ENCODE measurements at regions not wholly inside any gene's neighbourhood (a gene's known extent, or its start where the extent isn't known, plus 50 kb on each side); places are given as distances from the start of the nearest gene placed in this dataset.
"Not testable (repeated sequence)": the region's sequence is repeated elsewhere in the genome, so short reads cannot be mapped to it uniquely, and the experiment has no call there.

DNA sequence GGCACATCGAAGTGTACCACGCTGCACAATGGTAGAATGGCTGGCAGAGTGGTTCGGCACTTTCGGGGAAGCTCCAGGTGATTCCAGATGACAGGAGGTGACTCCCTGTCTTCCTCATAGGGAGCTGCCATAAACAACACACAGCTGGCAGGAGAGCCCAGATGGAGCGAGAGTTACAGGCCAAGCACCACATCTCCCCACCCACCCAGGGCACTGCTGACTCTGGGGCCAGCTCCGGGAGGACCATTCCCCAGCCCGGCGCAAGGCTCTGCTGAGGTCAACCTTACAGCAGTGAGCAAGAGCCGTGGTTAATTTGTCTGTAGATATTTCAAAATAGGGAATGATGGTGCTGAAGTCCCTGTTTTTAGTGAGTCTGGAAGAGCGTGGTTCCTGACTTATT is 78.8 kb upstream of the HMGXB4 start:
- TF ChIP-seq, protein P1, sequence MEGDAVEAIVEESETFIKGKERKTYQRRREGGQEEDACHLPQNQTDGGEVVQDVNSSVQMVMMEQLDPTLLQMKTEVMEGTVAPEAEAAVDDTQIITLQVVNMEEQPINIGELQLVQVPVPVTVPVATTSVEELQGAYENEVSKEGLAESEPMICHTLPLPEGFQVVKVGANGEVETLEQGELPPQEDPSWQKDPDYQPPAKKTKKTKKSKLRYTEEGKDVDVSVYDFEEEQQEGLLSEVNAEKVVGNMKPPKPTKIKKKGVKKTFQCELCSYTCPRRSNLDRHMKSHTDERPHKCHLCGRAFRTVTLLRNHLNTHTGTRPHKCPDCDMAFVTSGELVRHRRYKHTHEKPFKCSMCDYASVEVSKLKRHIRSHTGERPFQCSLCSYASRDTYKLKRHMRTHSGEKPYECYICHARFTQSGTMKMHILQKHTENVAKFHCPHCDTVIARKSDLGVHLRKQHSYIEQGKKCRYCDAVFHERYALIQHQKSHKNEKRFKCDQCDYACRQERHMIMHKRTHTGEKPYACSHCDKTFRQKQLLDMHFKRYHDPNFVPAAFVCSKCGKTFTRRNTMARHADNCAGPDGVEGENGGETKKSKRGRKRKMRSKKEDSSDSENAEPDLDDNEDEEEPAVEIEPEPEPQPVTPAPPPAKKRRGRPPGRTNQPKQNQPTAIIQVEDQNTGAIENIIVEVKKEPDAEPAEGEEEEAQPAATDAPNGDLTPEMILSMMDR (IDR thresholded peaks at IDR 0.05; ENCODE audit: control insufficient read depth, extremely low read depth, insufficient read depth) = no peak
- DNase-seq (ENCODE audit: low read depth) = no peak
- H3K4me3 ChIP-seq (ENCODE audit: low read depth, low read length) = no peak overlapping the region

DNA sequence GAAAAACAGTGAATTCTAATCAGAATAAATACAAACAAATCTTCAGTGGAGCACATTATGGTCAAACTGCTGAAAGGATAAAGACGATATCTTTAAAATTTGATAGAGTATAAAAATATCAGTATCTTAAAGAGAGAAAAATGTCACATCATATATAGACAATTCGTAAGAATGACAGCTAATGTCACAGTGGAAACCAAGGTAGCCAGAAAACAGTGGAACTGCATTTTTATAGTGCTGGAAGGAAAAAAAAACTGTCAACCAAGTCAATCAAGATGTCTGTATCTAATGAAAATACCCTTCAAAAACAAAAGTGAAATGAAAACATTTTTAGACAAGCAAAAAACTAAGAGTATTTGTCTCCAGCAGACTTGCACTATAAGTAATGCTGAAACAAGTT is 73.4 kb upstream of the HMGXB4 start:
- DNase-seq (ENCODE audit: low read depth) = no peak
- no peak overlapping the region for H3K4me3 ChIP-seq (ENCODE audit: low read depth, low read length)
- TF ChIP-seq, protein P1 (IDR thresholded peaks at IDR 0.05; ENCODE audit: control insufficient read depth, extremely low read depth, insufficient read depth) = no peak

DNA sequence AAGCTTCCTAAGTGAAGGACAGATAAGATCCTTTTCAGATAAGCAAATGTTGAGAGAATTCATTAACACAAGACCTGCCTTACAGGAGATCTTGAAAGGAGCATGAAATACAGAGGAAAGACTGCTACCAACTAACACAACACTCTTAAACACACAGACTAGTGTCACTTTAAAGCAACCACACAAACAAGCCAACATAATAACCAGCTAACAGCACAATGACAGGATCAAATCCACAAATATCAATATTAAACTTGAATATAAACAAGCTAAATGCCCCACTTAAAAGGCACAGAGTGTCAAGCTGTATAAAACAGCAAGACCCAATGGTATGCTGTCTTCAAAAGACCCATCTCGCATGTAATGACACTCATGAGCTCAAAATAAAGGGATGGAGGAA is 70.8 kb upstream of the HMGXB4 start:
- TF ChIP-seq, protein P1 (IDR thresholded peaks at IDR 0.05; ENCODE audit: control insufficient read depth, extremely low read depth, insufficient read depth) = no peak
- H3K4me3 ChIP-seq (ENCODE audit: low read depth, low read length) = no peak overlapping the region

DNA sequence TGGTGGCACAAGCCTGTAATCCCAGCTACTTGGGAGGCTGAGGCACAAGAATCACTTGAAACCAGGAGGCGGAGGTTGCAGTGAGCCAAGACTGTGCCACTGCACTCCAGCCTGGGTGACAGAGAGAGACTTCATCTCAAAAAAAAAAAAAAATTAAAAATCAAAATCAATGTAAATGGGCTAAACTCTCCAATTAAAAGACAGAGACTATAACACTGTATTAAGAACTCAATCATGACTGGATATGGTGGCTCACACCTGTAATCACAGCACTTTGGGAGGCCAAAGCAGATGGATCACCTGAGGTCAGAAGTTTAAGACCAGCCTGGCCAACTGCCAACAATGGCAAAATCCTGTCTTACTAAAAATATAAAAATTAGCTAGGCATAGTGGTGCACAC is 68.4 kb upstream of the HMGXB4 start:
- H3K4me3 ChIP-seq (ENCODE audit: low read depth, low read length) = not testable (repeated sequence)

More for the DNA sequence above, 70.8 kb upstream of the HMGXB4 start:
- no peak for DNase-seq (ENCODE audit: low read depth)

DNA sequence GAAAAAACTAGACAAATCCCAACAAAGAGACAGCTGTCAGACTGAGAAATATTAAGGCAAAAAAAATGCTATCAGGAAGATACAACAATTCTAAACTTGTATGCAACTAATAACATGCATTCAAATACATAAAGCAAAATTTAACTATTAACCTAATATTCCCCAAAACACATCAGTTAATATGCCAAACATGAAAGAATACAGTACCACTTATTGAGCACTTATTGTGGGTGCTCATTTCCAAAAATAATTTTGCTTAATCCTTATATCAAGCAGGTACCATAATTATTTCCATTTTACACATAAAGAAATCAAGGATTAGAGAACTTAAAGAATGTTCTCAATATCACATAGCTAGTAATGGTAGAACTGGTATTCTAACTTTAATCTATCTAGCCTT is 67.7 kb upstream of the HMGXB4 start:
- H3K4me3 ChIP-seq (ENCODE audit: low read depth, low read length) = no peak overlapping the region
- TF ChIP-seq, protein P1 (IDR thresholded peaks at IDR 0.05; ENCODE audit: control insufficient read depth, extremely low read depth, insufficient read depth) = no peak
- no peak for DNase-seq (ENCODE audit: low read depth)

More for the DNA sequence above, 68.4 kb upstream of the HMGXB4 start:
- DNase-seq (ENCODE audit: low read depth) = not testable (repeated sequence)

DNA sequence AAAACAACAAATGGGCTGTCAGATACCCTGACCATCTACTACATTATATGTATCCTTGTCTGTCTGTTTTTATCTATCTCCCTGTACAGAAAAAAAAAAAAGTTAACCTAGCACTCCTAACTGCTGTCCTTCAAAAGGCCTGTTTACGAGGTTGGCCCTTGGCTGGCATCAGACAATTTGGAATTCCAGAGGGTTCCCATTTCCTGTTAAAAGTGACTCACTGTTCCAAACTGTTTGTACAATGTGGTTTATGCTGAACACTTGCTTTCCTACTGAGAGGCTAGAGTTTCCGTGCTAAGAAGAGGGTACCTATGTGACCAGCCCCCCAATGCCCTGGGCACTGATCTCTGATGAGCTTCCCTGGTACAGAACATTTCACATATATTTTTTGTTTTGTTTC is 65.9 kb upstream of the HMGXB4 start:
- TF ChIP-seq, protein P1 (IDR thresholded peaks at IDR 0.05; ENCODE audit: control insufficient read depth, extremely low read depth, insufficient read depth) = no peak
- DNase-seq (ENCODE audit: low read depth) = peak; percentile 96
- no peak overlapping the region for H3K4me3 ChIP-seq (ENCODE audit: low read depth, low read length)

DNA sequence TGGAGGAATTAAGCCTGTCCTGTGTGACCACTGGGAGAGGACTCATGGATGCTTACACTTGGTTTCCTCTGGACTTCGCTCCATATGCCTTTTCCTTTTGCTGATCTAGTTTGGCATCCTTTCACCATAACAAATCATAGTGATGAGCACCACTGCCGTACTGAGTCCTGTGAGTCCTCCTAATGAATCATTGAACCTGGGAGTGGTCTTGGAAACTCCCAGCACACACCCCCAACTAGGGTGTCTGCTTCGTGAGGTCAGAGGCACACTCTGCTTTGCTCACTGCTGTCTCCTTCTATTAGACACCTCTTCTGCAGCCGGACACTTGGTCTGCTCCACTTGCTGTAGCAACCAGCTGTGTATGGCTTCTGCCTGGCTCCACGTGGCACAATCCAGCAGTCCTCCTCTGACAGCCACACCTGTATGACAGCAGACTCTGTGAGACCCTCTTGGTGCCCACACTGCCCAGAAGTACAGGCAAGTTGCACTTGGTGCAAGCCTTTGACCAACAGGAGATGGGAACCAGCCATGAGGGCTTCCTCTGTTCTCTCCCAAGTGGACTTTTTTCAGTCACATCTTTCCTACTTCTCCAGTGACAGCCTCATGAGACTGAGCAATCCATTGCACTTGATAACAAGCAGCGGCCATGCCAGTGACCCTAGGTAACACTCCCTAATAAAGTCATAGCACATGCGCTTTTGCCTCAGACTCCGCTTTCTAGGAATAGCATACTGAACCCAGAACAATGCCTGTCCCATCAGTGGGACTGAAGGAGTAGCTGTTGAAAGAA is 65.0 kb upstream of the HMGXB4 start:
- TF ChIP-seq, protein P1 (IDR thresholded peaks at IDR 0.05; ENCODE audit: control insufficient read depth, extremely low read depth, insufficient read depth) = no peak
- no peak overlapping the region for H3K4me3 ChIP-seq (ENCODE audit: low read depth, low read length)
- no peak for DNase-seq (ENCODE audit: low read depth)
